Endothelial cell of umbilical vein (primary cell): ENCODE measurements at regions not wholly inside any gene's neighbourhood (a gene's known extent, or its start where the extent isn't known, plus 50 kb on each side); places are given as distances from the start of the nearest gene placed in this dataset.

Source experiments
- BruUV-seq: library from RNA; stranded (reverse); fragments of 400-500 nt; replicated peaks from 2 replicates; lab custom pipeline; 2021; lab: Mats Ljungman, UMichigan
- CTCF ChIA-PET: fragments of 300-600, 350-600 bp; sonication (Branson Sonifier 250); formaldehyde crosslinking; loops from one replicate; lab custom pipeline; 2021; ENCODE audit warnings: antibody characterized with exemption, inconsistent platforms; lab: Charles Lee
- POLR2A ChIA-PET: fragments of 300-600, 350-600 bp; sonication (Branson Sonifier 250); formaldehyde crosslinking; loops from one replicate; lab custom pipeline; 2021; ENCODE audit warnings: antibody characterized with exemption, inconsistent platforms; lab: Charles Lee
- DNase-seq: peaks from one replicate; pipeline ENCODE4 v3.0.0-alpha.2; 2011; ENCODE audit warnings: low read depth, low spot score
- FAIRE-seq: peaks from 2 replicates; lab custom pipeline; 2011; peaks lifted over from hg19 to GRCh38; lab: Jason Lieb, UNC
- H2AFZ ChIP-seq: 2 replicates; pipeline ENCODE4 v1.6.0; 2012; ENCODE audit warnings: low read depth, low read length, control low read depth, inconsistent platforms
- H3K27ac ChIP-seq: 2 replicates; pipeline ENCODE4 v1.5.1; 2011; ENCODE audit warnings: low read depth, mild to moderate bottlenecking, control low read depth, low read length, moderate library complexity; ENCODE audit not compliant: insufficient read depth
- H3K27me3 ChIP-seq, 2 experiments: 2 replicates each; pipeline versions ENCODE4 v1.6.0 to v1.6.1; 2011; ENCODE audit warnings: low read length in 2 of 2, mixed read lengths in 1 of 2; ENCODE audit not compliant: control insufficient read depth in 2 of 2, insufficient read depth in 2 of 2
- H3K36me3 ChIP-seq, 2 experiments: 2 replicates in 1 of 2; 3 replicates in 1 of 2; pipeline ENCODE4 v1.5.1; 2011; ENCODE audit warnings: low read length in 2 of 2, mild to moderate bottlenecking in 1 of 2, moderate library complexity in 1 of 2; ENCODE audit not compliant: control insufficient read depth in 2 of 2, insufficient read depth in 2 of 2; ENCODE audit errors: extremely low read depth in 1 of 2
- H3K4me1 ChIP-seq: 3 replicates; pipeline ENCODE4 v1.5.1; 2011; ENCODE audit warnings: mild to moderate bottlenecking, low read length; ENCODE audit not compliant: control insufficient read depth, insufficient read depth; ENCODE audit errors: extremely low read depth
- H3K4me2 ChIP-seq: 2 replicates; pipeline ENCODE4 v1.6.1; 2011; ENCODE audit warnings: low read length, control low read depth, mixed read lengths; ENCODE audit not compliant: insufficient read depth
- H3K4me3 ChIP-seq, 3 experiments: fragments of 200-600 bp in 1 of 3; sonication (generic), shearing (Covaris generic) in 1 of 3; replicated peaks in 1 of 3; 2 replicates each; pipeline ENCODE4 v1.5.1; 2011 to 2016; ENCODE audit warnings: control low read depth in 3 of 3, low read length in 3 of 3, mild to moderate bottlenecking in 2 of 3, inconsistent platforms in 1 of 3, low read depth in 1 of 3, moderate library complexity in 1 of 3; ENCODE audit not compliant: insufficient read depth in 1 of 3
- H3K79me2 ChIP-seq: 2 replicates; pipeline ENCODE4 v1.6.0; 2012; ENCODE audit warnings: low read length, inconsistent platforms; ENCODE audit not compliant: control insufficient read depth, insufficient read depth
- H3K9ac ChIP-seq: replicated peaks from 2 replicates; pipeline ENCODE3; 2011; ENCODE audit warnings: low read length, control low read depth; ENCODE audit not compliant: insufficient read depth; ENCODE audit errors: extremely low read depth
- H3K9me1 ChIP-seq: replicated peaks from 3 replicates; pipeline ENCODE4 v1.6.0; 2011; ENCODE audit warnings: mild to moderate bottlenecking, low read length; ENCODE audit not compliant: control insufficient read depth, insufficient read depth; ENCODE audit errors: extremely low read depth
- H3K9me3 ChIP-seq: replicated peaks from 2 replicates; pipeline ENCODE4 v1.5.1; 2012; ENCODE audit warnings: low read length, inconsistent platforms; ENCODE audit not compliant: control insufficient read depth, insufficient read depth
- H4K20me1 ChIP-seq: replicated peaks from 2 replicates; pipeline ENCODE3; 2011; ENCODE audit warnings: mild to moderate bottlenecking, low read length; ENCODE audit not compliant: control insufficient read depth, insufficient read depth; ENCODE audit errors: extremely low read depth
- CTCF ChIP-seq, 2 donors: IDR thresholded peaks; 1 replicate in 1 of 2; 2 replicates in 1 of 2; pipeline ENCODE4 v1.5.1; 2011; ENCODE audit warnings: low read length in 2 of 2, mild to moderate bottlenecking in 2 of 2, moderate library complexity in 2 of 2, control low read depth in 1 of 2, inconsistent platforms in 1 of 2, low read depth in 1 of 2; ENCODE audit not compliant: insufficient read depth in 1 of 2; ENCODE audit errors: extremely low read depth in 1 of 2
- EZH2 ChIP-seq: IDR thresholded peaks from 2 replicates; pipeline ENCODE4 v1.6.1; 2012; ENCODE audit warnings: borderline replicate concordance, low read depth, mild to moderate bottlenecking, moderate library complexity, low read length, inconsistent platforms; ENCODE audit not compliant: severe bottlenecking
- FOS ChIP-seq: IDR thresholded peaks from 2 replicates; pipeline ENCODE4 v1.6.1; 2011; ENCODE audit warnings: mild to moderate bottlenecking, low read length, moderate library complexity, borderline replicate concordance; ENCODE audit not compliant: insufficient read depth
- GATA2 ChIP-seq: IDR thresholded peaks from 2 replicates; pipeline ENCODE4 v1.7.0; 2011; ENCODE audit warnings: low read depth, mild to moderate bottlenecking, moderate library complexity, mixed read lengths, low read length; ENCODE audit not compliant: insufficient read length, insufficient read depth
- JUN ChIP-seq: IDR thresholded peaks from 2 replicates; pipeline ENCODE4 v1.6.1; 2011; ENCODE audit warnings: borderline replicate concordance, low read depth; ENCODE audit not compliant: insufficient read length, insufficient read depth
- MAX ChIP-seq: IDR thresholded peaks from 2 replicates; pipeline ENCODE4 v1.6.1; 2011; ENCODE audit not compliant: insufficient read depth, insufficient read length
- POLR2A ChIP-seq: IDR thresholded peaks from 2 replicates; pipeline ENCODE4 v1.6.1; 2012; ENCODE audit warnings: low read depth, mild to moderate bottlenecking, control low read depth, low read length
- dilution Hi-C: fragments of 300-500 bp; cut with MboI; formaldehyde crosslinking; loops from one replicate; pipeline ENCODE4 v1.15.0; 2019; ENCODE audit warnings: low sequenced_read_pairs; ENCODE audit not compliant: extremely low pct_ligation_motif_present
- intact Hi-C: fragments of 100-400 bp; cut with micrococcal nuclease; formaldehyde crosslinking; loops from one replicate; pipeline ENCODE4 v1.10.0; 2022

- CTCF ChIA-PET = no interaction called here
- dilution Hi-C loops = no loop called here
- POLR2A ChIA-PET = no interaction called here
- BruUV-seq = no TSS peak
- Histone ChIP-seq H3K9me1 (no peaks in the 10 kb centered on the region), H3K4me2 (no peak overlapping the region), H3K79me2 (no peaks in the 10 kb centered on the region), H4K20me1 (no peaks in the 10 kb centered on the region), H2AFZ (no peak overlapping the region), H3K27me3 (no peaks in the 10 kb centered on the region), H3K4me1 (no peaks in the 10 kb centered on the region), H3K27ac (no peak overlapping the region), H3K36me3 (no peaks in the 10 kb centered on the region), H3K9ac (no peak overlapping the region), H3K4me3 (no peak overlapping the region), H3K9me3 (no peaks in the 10 kb centered on the region)
- FAIRE-seq = no peak
- DNase-seq = no peak
- TF ChIP-seq EZH2 (no peak), CTCF (IDR thresholded peaks at IDR 0.05; ENCODE audit: extremely low read depth in 1 of 2, insufficient read depth in 1 of 2, low read depth in 1 of 2, low read length in 2 of 2) (no peak), GATA2 (no peak), JUN (no peak), MAX (no peak), POLR2A (no peak), FOS (no peak)
- intact Hi-C loops = no loop called here
Observed at GRCh38 chr2:5482929-5483331, 209.3 kb upstream of the SOX11 start.
